Prostate gland (tissue), 2 donors: ENCODE measurements at regions not wholly inside any gene's neighbourhood (a gene's known extent, or its start where the extent isn't known, plus 50 kb on each side); places are given as distances from the start of the nearest gene placed in this dataset.
A peak's percentile ranks its signal among the peaks of the same experiment; 100 is the strongest.
"Not testable (repeated sequence)": the region's sequence is repeated elsewhere in the genome, so short reads cannot be mapped to it uniquely, and the experiment has no call there.

Experiments
- DNase-seq: peaks from one replicate; pipeline ENCODE4 v3.0.0-alpha.2; 2019; ENCODE audit warnings: low spot score
- H3K27ac ChIP-seq, 2 donors: fragments of 200-600 bp; sonication (generic); 2 replicates each; pipeline ENCODE4 v1.5.1; 2017 to 2019
- H3K27me3 ChIP-seq: fragments of 200-600 bp; sonication (generic); replicated peaks from 2 replicates; pipeline ENCODE4 v1.5.1; 2019; ENCODE audit not compliant: insufficient read depth
- H3K36me3 ChIP-seq, 2 donors: fragments of 200-600 bp; sonication (generic); 1 replicate in 1 of 2; 2 replicates in 1 of 2; pipeline versions ENCODE4 v1.5.1 to v1.8.1; 2017 to 2019
- H3K4me1 ChIP-seq: fragments of 200-600 bp; sonication (generic); replicated peaks from 2 replicates; pipeline ENCODE4 v1.5.1; 2019
- H3K4me3 ChIP-seq, 2 donors: fragments of 200-600 bp; sonication (generic); 2 replicates each; pipeline ENCODE4 v1.5.1; 2017 to 2019
- H3K9me3 ChIP-seq: fragments of 200-600 bp; sonication (generic); 2 replicates; pipeline ENCODE4 v1.5.1; 2017
- POLR2A ChIP-seq: fragments of 450-650 bp; IDR thresholded peaks from one replicate; pipeline ENCODE4 v1.6.1; 2016; ENCODE audit warnings: antibody characterized with exemption, mild to moderate bottlenecking
- POLR2AphosphoS5 ChIP-seq: sonication (generic); formaldehyde crosslinking; IDR thresholded peaks from one replicate; pipeline ENCODE4 v1.6.1; 2017; ENCODE audit warnings: antibody characterized with exemption
- WGBS: methylation state at CpG from one replicate; pipeline ENCODE4 v1.1.5; 2018; 5-methylcytosine and 5-hydroxymethylcytosine counted together
- intact Hi-C: fragments of 100-400 bp; cut with DNase I; formaldehyde crosslinking; loops from one replicate; pipeline ENCODE4 v1.14.2; 2022
- TF ChIP-seq, protein P1 (sequence below), 4 experiments: fragments of 200-600 bp in 2 of 4; fragments of 450-650 bp in 2 of 4; sonication (generic) in 2 of 4; IDR thresholded peaks; 1 replicate in 3 of 4; 2 replicates in 1 of 4; pipeline ENCODE4 v1.5.1; 2016 to 2019; ENCODE audit warnings: antibody characterized with exemption in 4 of 4, mild to moderate bottlenecking in 2 of 4, moderate library complexity in 2 of 4

DNA sequence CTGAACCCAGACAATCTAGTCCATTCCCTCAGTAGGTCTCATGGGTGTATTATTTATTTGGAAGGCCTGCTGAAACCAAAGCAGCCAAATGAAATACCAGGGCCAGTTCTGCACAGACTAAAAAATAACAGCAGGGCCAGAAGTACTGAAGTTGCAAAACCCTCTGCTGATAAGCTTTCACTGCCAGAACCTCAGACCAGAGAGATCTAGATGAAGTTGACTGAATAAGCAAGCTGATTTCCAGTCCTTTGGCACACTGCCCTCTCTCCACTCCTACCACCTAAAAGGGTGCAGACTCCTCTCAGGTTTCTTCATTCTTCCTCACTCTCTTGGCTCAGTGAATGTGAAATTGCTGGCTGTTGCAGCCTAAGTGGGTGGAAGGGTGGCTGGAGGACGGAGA is 276.7 kb upstream of the KLF3 start:
- H3K36me3 ChIP-seq: no peaks in the 10 kb centered on the region
- intact Hi-C loops: no loop called here
- no peaks in the 10 kb centered on the region for H3K27me3 ChIP-seq
- peak; percentile 82 for DNase-seq
- no peak overlapping the region for H3K27ac ChIP-seq
- 24% methylated on average over 1 of the region's 1 CpG for WGBS
- no peak overlapping the region for H3K4me3 ChIP-seq
- no peaks in the 10 kb centered on the region for H3K4me1 ChIP-seq
- H3K9me3 ChIP-seq: no peaks in the 10 kb centered on the region
- TF ChIP-seq, protein P1, sequence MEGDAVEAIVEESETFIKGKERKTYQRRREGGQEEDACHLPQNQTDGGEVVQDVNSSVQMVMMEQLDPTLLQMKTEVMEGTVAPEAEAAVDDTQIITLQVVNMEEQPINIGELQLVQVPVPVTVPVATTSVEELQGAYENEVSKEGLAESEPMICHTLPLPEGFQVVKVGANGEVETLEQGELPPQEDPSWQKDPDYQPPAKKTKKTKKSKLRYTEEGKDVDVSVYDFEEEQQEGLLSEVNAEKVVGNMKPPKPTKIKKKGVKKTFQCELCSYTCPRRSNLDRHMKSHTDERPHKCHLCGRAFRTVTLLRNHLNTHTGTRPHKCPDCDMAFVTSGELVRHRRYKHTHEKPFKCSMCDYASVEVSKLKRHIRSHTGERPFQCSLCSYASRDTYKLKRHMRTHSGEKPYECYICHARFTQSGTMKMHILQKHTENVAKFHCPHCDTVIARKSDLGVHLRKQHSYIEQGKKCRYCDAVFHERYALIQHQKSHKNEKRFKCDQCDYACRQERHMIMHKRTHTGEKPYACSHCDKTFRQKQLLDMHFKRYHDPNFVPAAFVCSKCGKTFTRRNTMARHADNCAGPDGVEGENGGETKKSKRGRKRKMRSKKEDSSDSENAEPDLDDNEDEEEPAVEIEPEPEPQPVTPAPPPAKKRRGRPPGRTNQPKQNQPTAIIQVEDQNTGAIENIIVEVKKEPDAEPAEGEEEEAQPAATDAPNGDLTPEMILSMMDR (IDR thresholded peaks at IDR 0.05): no peak
- TF ChIP-seq POLR2AphosphoS5 (peak; percentile 75), POLR2A (no peak)

DNA sequence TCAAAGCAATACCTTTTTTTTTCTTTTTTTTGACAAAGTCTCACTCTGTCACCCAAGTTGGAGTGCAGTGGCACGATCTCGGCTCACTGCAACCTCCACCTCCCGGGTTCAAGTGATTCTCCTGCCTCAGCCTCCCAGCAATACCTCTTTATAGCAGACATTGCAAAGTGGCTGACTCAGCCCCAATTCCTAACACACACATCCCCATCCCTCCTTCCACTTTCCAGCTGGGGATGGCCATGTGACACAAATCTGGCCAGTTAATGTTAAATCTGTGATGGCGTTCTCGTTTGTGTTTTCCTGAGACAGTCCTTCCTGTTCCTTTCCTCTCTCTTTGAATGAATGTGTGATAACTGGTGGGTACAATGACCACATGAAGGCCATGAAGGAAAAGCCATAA is 276.2 kb upstream of the KLF3 start:
- 84% methylated on average over 5 of the region's 5 CpGs for WGBS
- Histone ChIP-seq H3K27ac (no peak overlapping the region), H3K9me3 (no peaks in the 10 kb centered on the region), H3K4me3 (no peak overlapping the region), H3K36me3 (no peaks in the 10 kb centered on the region), H3K4me1 (no peaks in the 10 kb centered on the region), H3K27me3 (no peaks in the 10 kb centered on the region)
- intact Hi-C loops: no loop called here
- no peak for DNase-seq
- TF ChIP-seq, protein P1 (IDR thresholded peaks at IDR 0.05): no peak
- TF ChIP-seq POLR2AphosphoS5: no peak
- no peak for TF ChIP-seq POLR2A

DNA sequence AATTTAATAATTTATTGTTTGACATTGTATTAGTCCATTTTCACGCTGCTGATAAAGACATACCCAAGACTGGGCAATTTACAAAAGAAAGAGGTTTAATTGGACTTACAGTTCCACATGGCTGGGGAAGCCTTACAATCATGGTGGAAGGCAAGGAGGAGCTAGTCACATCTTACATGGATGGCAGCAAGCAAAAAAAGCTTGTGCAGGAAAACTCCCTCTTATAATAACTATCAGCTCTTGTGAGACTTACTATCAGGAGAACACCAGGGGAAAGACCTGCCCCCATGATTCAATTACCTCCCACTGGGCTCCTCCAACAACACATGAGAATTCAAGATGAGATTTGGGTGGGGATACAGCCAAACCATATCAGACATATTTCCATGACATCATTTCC is 275.1 kb upstream of the KLF3 start:
- H3K4me3 ChIP-seq, H3K27me3 ChIP-seq, intact Hi-C loops, H3K36me3 ChIP-seq, H3K27ac ChIP-seq, DNase-seq, H3K9me3 ChIP-seq, H3K4me1 ChIP-seq: not testable (repeated sequence)
- WGBS: 39% methylated on average over 1 of the region's 1 CpG

DNA sequence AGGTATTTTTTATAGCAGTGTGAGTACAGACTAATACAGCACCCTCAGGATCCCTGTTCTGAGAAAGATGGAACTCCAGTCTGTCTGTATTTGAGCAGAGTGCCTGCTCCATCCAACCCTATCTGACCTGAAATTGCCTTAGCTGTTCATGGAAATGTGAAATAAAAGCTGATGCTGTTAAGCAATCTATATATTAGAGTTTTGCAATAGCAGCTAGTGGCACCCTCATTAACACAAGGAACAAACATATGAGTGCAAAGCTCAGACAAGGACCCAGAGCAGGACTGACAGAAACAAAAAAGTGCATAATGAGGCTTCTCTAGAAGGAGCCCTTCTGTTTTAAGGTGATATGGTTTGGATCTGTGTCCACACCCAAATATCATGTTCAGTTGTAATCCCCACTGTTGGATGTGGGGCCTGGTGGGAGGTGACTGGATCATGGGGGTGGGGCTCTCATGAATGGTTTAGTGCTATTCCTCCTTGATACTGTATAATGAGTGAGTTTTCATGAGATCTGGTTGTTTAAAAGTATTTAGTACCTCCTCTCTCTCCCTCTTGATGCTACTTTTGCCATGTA is 272.9 kb upstream of the KLF3 start:
- H3K27ac ChIP-seq: no peak overlapping the region

DNA sequence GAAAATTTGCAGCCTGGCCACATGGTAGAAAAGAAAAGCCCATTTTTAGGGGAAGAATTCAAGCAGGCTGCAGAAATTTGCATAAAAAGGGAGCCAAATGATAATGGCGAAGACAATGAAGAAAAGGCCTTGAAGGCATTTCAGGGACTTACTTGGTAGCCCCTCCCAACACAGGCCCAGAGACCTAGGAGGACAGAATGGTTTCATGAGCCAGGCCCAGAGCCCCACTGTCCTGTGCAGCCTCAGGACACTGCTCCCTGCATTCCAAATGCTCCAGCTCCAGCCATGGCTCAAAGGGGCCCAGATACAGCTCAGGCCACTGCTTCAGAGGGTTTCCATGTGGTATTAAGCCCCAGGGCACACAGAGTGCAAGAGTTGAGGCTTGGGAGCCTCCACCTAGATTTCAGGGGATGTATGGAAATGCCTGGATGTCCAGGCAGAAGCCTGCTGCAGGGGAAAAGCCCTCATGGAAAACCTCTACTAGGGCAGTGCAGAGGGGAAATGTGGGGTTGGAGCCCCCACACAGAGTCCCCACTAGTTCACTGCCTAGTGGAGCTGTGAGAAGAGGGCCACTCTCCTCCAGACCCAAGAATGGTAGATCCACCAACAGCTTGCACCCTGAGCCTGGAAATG is 271.7 kb upstream of the KLF3 start:
- no peak overlapping the region for H3K27ac ChIP-seq
- H3K27me3 ChIP-seq: no peaks in the 10 kb centered on the region
- intact Hi-C loops: no loop called here
- no peaks in the 10 kb centered on the region for H3K4me1 ChIP-seq
- no peaks in the 10 kb centered on the region for H3K36me3 ChIP-seq
- no peak overlapping the region for H3K4me3 ChIP-seq
- DNase-seq: no peak
- WGBS: 100% methylated on average over 1 of the region's 1 CpG
- TF ChIP-seq, protein P1 (IDR thresholded peaks at IDR 0.05): no peak
- no peaks in the 10 kb centered on the region for H3K9me3 ChIP-seq

More for the DNA sequence above, 272.9 kb upstream of the KLF3 start:
- intact Hi-C loops: no loop called here
- no peak for TF ChIP-seq POLR2AphosphoS5
- TF ChIP-seq, protein P1 (IDR thresholded peaks at IDR 0.05): no peak
- TF ChIP-seq POLR2A: no peak
- no peak overlapping the region for H3K4me3 ChIP-seq
- no peak for DNase-seq
- H3K4me1 ChIP-seq: no peaks in the 10 kb centered on the region
- no peaks in the 10 kb centered on the region for H3K9me3 ChIP-seq
- no peaks in the 10 kb centered on the region for H3K36me3 ChIP-seq
- no peaks in the 10 kb centered on the region for H3K27me3 ChIP-seq
